ENCODE measurements at regions not wholly inside any gene's neighbourhood (a gene's known extent, or its start where the extent isn't known, plus 50 kb on each side); places are given as distances from the start of the nearest gene placed in this dataset.
"Not testable (repeated sequence)": the region's sequence is repeated elsewhere in the genome, so short reads cannot be mapped to it uniquely, and the experiment has no call there.

GRCh38 chr16:87216841-87217275, 100.3 kb downstream of the C16orf95 start:
- H3K9me3 Mint-ChIP-seq (ENCODE audit: low read depth): no peaks in the 10 kb centered on the region
- peak overlapping the region; percentile 45 for H3K27ac Mint-ChIP-seq (ENCODE audit: unreplicated experiment)
- H3K4me1 Mint-ChIP-seq (ENCODE audit: low read depth): peaks cover 4% of the 10 kb centered on the region
- no peak for TF ChIP-seq CTCF (IDR thresholded peaks at IDR 0.05)
- H3K36me3 Mint-ChIP-seq (ENCODE audit: low read depth): peaks cover 3% of the 10 kb centered on the region
- no peak overlapping the region for H3K4me3 Mint-ChIP-seq (ENCODE audit: unreplicated experiment)
- no peaks in the 10 kb centered on the region for H3K27me3 Mint-ChIP-seq (ENCODE audit: low read depth)
- DNase-seq (ENCODE audit: low spot score): no peak

- H3K4me1 Mint-ChIP-seq (ENCODE audit: low read depth); DNase-seq (ENCODE audit: low spot score); H3K36me3 Mint-ChIP-seq (ENCODE audit: low read depth); H3K9me3 Mint-ChIP-seq (ENCODE audit: low read depth); H3K27me3 Mint-ChIP-seq (ENCODE audit: low read depth); H3K4me3 Mint-ChIP-seq (ENCODE audit: unreplicated experiment); H3K27ac Mint-ChIP-seq (ENCODE audit: unreplicated experiment): not testable (repeated sequence)
Observed at GRCh38 chr16:87217802-87218201, 99.4 kb downstream of the C16orf95 start.

- no peak for TF ChIP-seq CTCF (IDR thresholded peaks at IDR 0.05)
- no peaks in the 10 kb centered on the region for H3K9me3 Mint-ChIP-seq (ENCODE audit: low read depth)
- H3K27ac Mint-ChIP-seq (ENCODE audit: unreplicated experiment): no peak overlapping the region
- DNase-seq (ENCODE audit: low spot score): no peak
- H3K36me3 Mint-ChIP-seq (ENCODE audit: low read depth): peaks cover 3% of the 10 kb centered on the region
- H3K27me3 Mint-ChIP-seq (ENCODE audit: low read depth): no peaks in the 10 kb centered on the region
- peaks cover 6% of the 10 kb centered on the region for H3K4me1 Mint-ChIP-seq (ENCODE audit: low read depth)
- H3K4me3 Mint-ChIP-seq (ENCODE audit: unreplicated experiment): no peak overlapping the region
Observed at GRCh38 chr16:87218281-87219055, 98.7 kb downstream of the C16orf95 start.

- Mint-ChIP-seq H3K36me3 (ENCODE audit: low read depth) (peaks cover 3% of the 10 kb centered on the region), H3K27me3 (ENCODE audit: low read depth) (no peaks in the 10 kb centered on the region), H3K4me1 (ENCODE audit: low read depth) (peaks cover 15% of the 10 kb centered on the region), H3K27ac (ENCODE audit: unreplicated experiment) (no peak overlapping the region), H3K4me3 (ENCODE audit: unreplicated experiment) (no peak overlapping the region), H3K9me3 (ENCODE audit: low read depth) (no peaks in the 10 kb centered on the region)
- DNase-seq (ENCODE audit: low spot score): no peak
- no peak for TF ChIP-seq CTCF (IDR thresholded peaks at IDR 0.05)
Observed at GRCh38 chr16:87219287-87219909, 97.8 kb downstream of the C16orf95 start.

GRCh38 chr16:87221633-87222032, 95.6 kb downstream of the C16orf95 start:
- no peak overlapping the region for H3K27ac Mint-ChIP-seq (ENCODE audit: unreplicated experiment)

More at GRCh38 chr16:87221633-87222032, 95.6 kb downstream of the C16orf95 start:
- Mint-ChIP-seq H3K27me3 (ENCODE audit: low read depth) (no peaks in the 10 kb centered on the region), H3K36me3 (ENCODE audit: low read depth) (peaks cover 3% of the 10 kb centered on the region), H3K9me3 (ENCODE audit: low read depth) (no peaks in the 10 kb centered on the region), H3K4me3 (ENCODE audit: unreplicated experiment) (no peak overlapping the region), H3K4me1 (ENCODE audit: low read depth) (peaks cover 31% of the 10 kb centered on the region)
- no peak for DNase-seq (ENCODE audit: low spot score)
- TF ChIP-seq CTCF (IDR thresholded peaks at IDR 0.05): no peak
